Heart left ventricle (tissue), 16 donors: ENCODE measurements at regions not wholly inside any gene's neighbourhood (a gene's known extent, or its start where the extent isn't known, plus 50 kb on each side); places are given as distances from the start of the nearest gene placed in this dataset.

Experiments
- ATAC-seq, 4 donors: fragments of 200-7000 bp; cut with Tn5 transposase; one replicate each; pipeline ENCODE4 v1.9.1; 2020 to 2022; ENCODE audit warnings: moderate library complexity in 4 of 4, mild to moderate bottlenecking in 3 of 4, moderate number of reproducible peaks in 1 of 4
- DNase-seq, 5 donors: peaks; one replicate each; pipeline ENCODE4 v3.0.0-alpha.2; 2020
- H3K27ac ChIP-seq, 12 donors: fragments of 200-600 bp; sonication (generic) in 4 of 12; one replicate each; pipeline versions ENCODE4 v1.5.0 to v1.8.0; 2016 to 2022; ENCODE audit warnings: mild to moderate bottlenecking in 2 of 12
- H3K27me3 ChIP-seq, 9 donors: fragments of 200-600 bp; sonication (generic) in 2 of 9; one replicate each; pipeline versions ENCODE4 v1.5.1 to v1.8.0; 2016 to 2022; ENCODE audit warnings: mild to moderate bottlenecking in 3 of 9
- H3K36me3 ChIP-seq, 9 donors: fragments of 200-600 bp; sonication (generic) in 2 of 9; one replicate each; pipeline versions ENCODE4 v1.5.0 to v1.8.0; 2018 to 2022; ENCODE audit warnings: mild to moderate bottlenecking in 2 of 9
- H3K4me1 ChIP-seq, 12 donors: fragments of 200-600 bp; sonication (generic) in 4 of 12; one replicate each; pipeline versions ENCODE4 v1.5.0 to v1.8.0; 2016 to 2022; ENCODE audit warnings: mild to moderate bottlenecking in 3 of 12
- H3K4me3 ChIP-seq, 12 donors: fragments of 200-600 bp; sonication (generic) in 4 of 12; one replicate each; pipeline versions ENCODE4 v1.5.0 to v1.8.0; 2017 to 2022; ENCODE audit warnings: mild to moderate bottlenecking in 9 of 12, moderate library complexity in 4 of 12
- H3K9me3 ChIP-seq, 12 donors: fragments of 200-600 bp; sonication (generic) in 4 of 12; one replicate each; pipeline versions ENCODE4 v1.5.0 to v1.8.0; 2016 to 2022; ENCODE audit warnings: mild to moderate bottlenecking in 1 of 12
- CTCF ChIP-seq, 12 donors: fragments of 200-600 bp; sonication (generic) in 4 of 12; IDR thresholded peaks; one replicate each; pipeline versions ENCODE4 v1.5.0 to v1.8.0; 2018 to 2022; ENCODE audit warnings: antibody characterized with exemption in 12 of 12, mild to moderate bottlenecking in 5 of 12
- POLR2A ChIP-seq, 2 donors: fragments of 450-650 bp; IDR thresholded peaks; one replicate each; pipeline ENCODE4 v1.6.1; 2017; ENCODE audit warnings: antibody characterized with exemption in 2 of 2, mild to moderate bottlenecking in 2 of 2, moderate library complexity in 2 of 2
- WGBS, 4 donors: extraction: QIAGEN DNeasy Blood & Tissue Kit in 2 of 4; methylation state at CpG; one replicate each; pipeline versions ENCODE4 v1.1.5 to v1.1.7; 2013 to 2018; 5-methylcytosine and 5-hydroxymethylcytosine counted together
- intact Hi-C, 10 donors: fragments of 100-400 bp; cut with DNase I; formaldehyde crosslinking; loops; one replicate each; pipeline versions ENCODE4 v1.11.1 to v1.14.2; 2022
- donor health status: ischemic (EF 13 %, LVEDD 7.1; RV severe dilation, severe dysfunction).
- donor health status: healthy with polysubstance abuse.
- donor health status: DM: no; HTN: yes; CAD: no.
- donor health status: DM: no; HTN: no; CAD: no.
- donor health status: ischemic (EF 25% LVEDD 6.9; RV normal size, moderate dysfunction).
- donor health status: ischemic (EF 25% LVEDD 5.7; RV mildly dilated, moderate dysfunction).
- donor health status: healthy.
- donor health status: DM: yes; HTN: yes; CAD: no.
- donor health status: ischemic (EF 35%, LVEDD 5.7; RV mildly dilated, moderate dysfunction).
- donor health status: nonischemic (EF 11% LVEDD 7.7; RV severe dilation, severe dysfunction).
- donor health status: DM: yes; HTN: yes; CAD: no.
- donor health status: PGD.
- donor health status: ischemic (EF 29% LVEDD 5.4; RV normal size, mild dysfunction).
- donor health status: nonischemic (EF 23%, LVEDD 6.1; RV moderate dilation, normal function).

GRCh38 chr1:94723894-94724293, 96.3 kb upstream of the SLC44A3 start:
- peaks cover 0 to 43% (median 3%) of the 10 kb centered on the region in 12 donors for H3K4me1 ChIP-seq
- ATAC-seq (no peak), DNase-seq (no peak)
- H3K36me3 ChIP-seq, result no peaks in the 10 kb centered on the region
- intact Hi-C loops, result no loop called here
- TF ChIP-seq CTCF (IDR thresholded peaks at IDR 0.05) (no peak), POLR2A (IDR thresholded peaks at IDR 0.05) (no peak)
- WGBS, 4 donors, result 86 to 93% (median 92%) methylated on average over 6 of the region's 6 CpGs
- no peaks in the 10 kb centered on the region for H3K9me3 ChIP-seq
- no peaks in the 10 kb centered on the region for H3K27me3 ChIP-seq
- H3K27ac ChIP-seq, result no peak overlapping the region
- no peak overlapping the region for H3K4me3 ChIP-seq

GRCh38 chr1:94723463-94723862, 96.7 kb upstream of the SLC44A3 start:
- ATAC-seq (peak in 1 of 4 donors; percentile 48), DNase-seq (no peak)
- Histone ChIP-seq H3K9me3 (no peaks in the 10 kb centered on the region), H3K27ac (no peak overlapping the region), H3K27me3 (no peaks in the 10 kb centered on the region), H3K4me3 (no peak overlapping the region), H3K36me3 (no peaks in the 10 kb centered on the region), H3K4me1 (peaks cover 0 to 39% (median 1%) of the 10 kb centered on the region in 12 donors)
- WGBS, 4 donors, result 61 to 77% (median 65%) methylated on average over 4 to 6 of the region's 6 CpGs
- intact Hi-C loops, result no loop called here
- no peak for TF ChIP-seq CTCF (IDR thresholded peaks at IDR 0.05)

GRCh38 chr1:94722181-94722580, 98.0 kb upstream of the SLC44A3 start:
- no peaks in the 10 kb centered on the region for H3K9me3 ChIP-seq
- H3K36me3 ChIP-seq, result no peaks in the 10 kb centered on the region
- H3K4me3 ChIP-seq, result no peak overlapping the region
- no peak for ATAC-seq
- no peak for TF ChIP-seq CTCF (IDR thresholded peaks at IDR 0.05)
- TF ChIP-seq POLR2A (IDR thresholded peaks at IDR 0.05), result no peak
- DNase-seq, result no peak
- intact Hi-C loops, result no loop called here
- peaks cover 0 to 33% (median 0%) of the 10 kb centered on the region in 12 donors for H3K4me1 ChIP-seq
- H3K27ac ChIP-seq, result no peak overlapping the region
- 85 to 92% (median 89%) methylated on average over 4 of the region's 4 CpGs for WGBS, 4 donors
- no peaks in the 10 kb centered on the region for H3K27me3 ChIP-seq

GRCh38 chr1:94721240-94721639, 98.9 kb upstream of the SLC44A3 start:
- H3K36me3 ChIP-seq, result no peaks in the 10 kb centered on the region
- WGBS, 4 donors, result 71 to 85% (median 81%) methylated on average over 7 of the region's 7 CpGs
- DNase-seq (no peak), ATAC-seq (peak in 3 of 4 donors; percentile 49 to 76 (median 65))
- intact Hi-C loops, result no loop called here
- H3K27ac ChIP-seq, result peak overlapping the region in 1 of 12 donors; percentile 83
- no peak for TF ChIP-seq POLR2A (IDR thresholded peaks at IDR 0.05)
- TF ChIP-seq CTCF (IDR thresholded peaks at IDR 0.05), result no peak
- no peaks in the 10 kb centered on the region for H3K9me3 ChIP-seq
- peaks cover 0 to 38% (median 0%) of the 10 kb centered on the region in 12 donors for H3K4me1 ChIP-seq
- no peak overlapping the region for H3K4me3 ChIP-seq
- no peaks in the 10 kb centered on the region for H3K27me3 ChIP-seq
